MM.1S (cell line): ENCODE measurements at regions not wholly inside any gene's neighbourhood (a gene's known extent, or its start where the extent isn't known, plus 50 kb on each side); places are given as distances from the start of the nearest gene placed in this dataset.

ENCODE experiments used
- EZH2 ChIP-seq: fragments of 300-600 bp; sonication (generic); optimal IDR thresholded peaks from 2 replicates; pipeline ENCODE3; 2017; ENCODE audit warnings: low read depth, mild to moderate bottlenecking, antibody characterized with exemption, low read length, mixed read lengths
- TF ChIP-seq, protein P1 (sequence below): fragments of 300-600 bp; sonication (generic); IDR thresholded peaks from 2 replicates; pipeline ENCODE4 v1.5.1; 2016; ENCODE audit warnings: antibody characterized with exemption, low read length, mixed read lengths

DNA sequence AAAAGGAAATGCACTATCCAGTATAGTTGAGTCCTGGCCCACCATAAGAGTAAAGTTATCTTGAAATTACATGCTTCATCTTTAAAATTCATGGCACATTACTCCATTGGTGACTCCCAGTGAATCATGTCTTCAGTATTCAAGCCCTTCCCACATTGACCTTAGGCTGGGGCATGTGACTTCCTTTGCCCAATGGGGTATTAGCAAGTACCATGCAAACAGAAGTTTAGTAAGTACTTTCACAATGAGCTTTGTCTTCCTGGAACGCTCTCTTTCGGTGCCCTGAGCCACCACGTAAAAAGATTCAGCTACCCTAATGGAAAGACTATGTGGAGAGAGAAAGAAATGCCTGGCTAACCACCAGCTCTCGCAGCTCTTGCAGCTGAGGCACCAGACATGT lies 235.4 kb downstream of the HNRNPD start:
- TF ChIP-seq, protein P1, sequence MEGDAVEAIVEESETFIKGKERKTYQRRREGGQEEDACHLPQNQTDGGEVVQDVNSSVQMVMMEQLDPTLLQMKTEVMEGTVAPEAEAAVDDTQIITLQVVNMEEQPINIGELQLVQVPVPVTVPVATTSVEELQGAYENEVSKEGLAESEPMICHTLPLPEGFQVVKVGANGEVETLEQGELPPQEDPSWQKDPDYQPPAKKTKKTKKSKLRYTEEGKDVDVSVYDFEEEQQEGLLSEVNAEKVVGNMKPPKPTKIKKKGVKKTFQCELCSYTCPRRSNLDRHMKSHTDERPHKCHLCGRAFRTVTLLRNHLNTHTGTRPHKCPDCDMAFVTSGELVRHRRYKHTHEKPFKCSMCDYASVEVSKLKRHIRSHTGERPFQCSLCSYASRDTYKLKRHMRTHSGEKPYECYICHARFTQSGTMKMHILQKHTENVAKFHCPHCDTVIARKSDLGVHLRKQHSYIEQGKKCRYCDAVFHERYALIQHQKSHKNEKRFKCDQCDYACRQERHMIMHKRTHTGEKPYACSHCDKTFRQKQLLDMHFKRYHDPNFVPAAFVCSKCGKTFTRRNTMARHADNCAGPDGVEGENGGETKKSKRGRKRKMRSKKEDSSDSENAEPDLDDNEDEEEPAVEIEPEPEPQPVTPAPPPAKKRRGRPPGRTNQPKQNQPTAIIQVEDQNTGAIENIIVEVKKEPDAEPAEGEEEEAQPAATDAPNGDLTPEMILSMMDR, result no peak
- TF ChIP-seq EZH2, result no peak
